ENCODE measurements at regions not wholly inside any gene's neighbourhood (a gene's known extent, or its start where the extent isn't known, plus 50 kb on each side); places are given as distances from the start of the nearest gene placed in this dataset.

- CTCF ChIA-PET = no interaction called here
- ATAC-seq (ENCODE audit: low read depth) (no peak), DNase-seq (no peak)
- Mint-ChIP-seq H3K36me3 (ENCODE audit: low read depth) (no peaks in the 10 kb centered on the region), H3K27ac (no peak overlapping the region), H3K27me3 (no peaks in the 10 kb centered on the region), H3K4me1 (no peaks in the 10 kb centered on the region), H3K4me3 (no peak overlapping the region), H3K9me3 (no peaks in the 10 kb centered on the region)
- TF ChIP-seq CTCF (IDR thresholded peaks at IDR 0.05) = no peak
- POLR2A ChIA-PET = no interaction called here
- intact Hi-C loops (cut with micrococcal nuclease) = no loop called here
These were observed 252.1 kb downstream of the TMX3 start for GRCh38 chr18:68462766-68463165.

GRCh38 chr18:68462148-68462547 lies 252.8 kb downstream of the TMX3 start:
- H3K27ac Mint-ChIP-seq = no peak overlapping the region
- no peak for ATAC-seq (ENCODE audit: low read depth)
- CTCF ChIA-PET = no interaction called here
- no peak for DNase-seq
- intact Hi-C loops (cut with micrococcal nuclease) = no loop called here
- H3K4me1 Mint-ChIP-seq = no peaks in the 10 kb centered on the region
- H3K4me3 Mint-ChIP-seq = no peak overlapping the region
- H3K36me3 Mint-ChIP-seq (ENCODE audit: low read depth) = no peaks in the 10 kb centered on the region
- no peak for TF ChIP-seq CTCF (IDR thresholded peaks at IDR 0.05)
- POLR2A ChIA-PET = no interaction called here
- H3K27me3 Mint-ChIP-seq = no peaks in the 10 kb centered on the region
- no peaks in the 10 kb centered on the region for H3K9me3 Mint-ChIP-seq

- no peak for ATAC-seq (ENCODE audit: low read depth)
- POLR2A ChIA-PET = no interaction called here
- intact Hi-C loops (cut with micrococcal nuclease) = no loop called here
- CTCF ChIA-PET = no interaction called here
- DNase-seq = no peak
- no peak for TF ChIP-seq CTCF (IDR thresholded peaks at IDR 0.05)
- Mint-ChIP-seq H3K9me3 (no peaks in the 10 kb centered on the region), H3K27me3 (no peaks in the 10 kb centered on the region), H3K36me3 (ENCODE audit: low read depth) (no peaks in the 10 kb centered on the region), H3K4me3 (no peak overlapping the region), H3K27ac (no peak overlapping the region), H3K4me1 (no peaks in the 10 kb centered on the region)
These were observed 253.4 kb downstream of the TMX3 start for GRCh38 chr18:68461481-68462018.

GRCh38 chr18:68459968-68460367 lies 254.9 kb downstream of the TMX3 start:
- no peak overlapping the region for H3K27ac Mint-ChIP-seq
- CTCF ChIA-PET = no interaction called here

GRCh38 chr18:68456985-68457384 lies 257.9 kb downstream of the TMX3 start:
- Mint-ChIP-seq H3K36me3 (ENCODE audit: low read depth) (no peaks in the 10 kb centered on the region), H3K4me3 (no peak overlapping the region), H3K4me1 (no peaks in the 10 kb centered on the region), H3K27me3 (no peaks in the 10 kb centered on the region), H3K27ac (no peak overlapping the region), H3K9me3 (no peaks in the 10 kb centered on the region)
- TF ChIP-seq CTCF (IDR thresholded peaks at IDR 0.05) = no peak
- DNase-seq (no peak), ATAC-seq (ENCODE audit: low read depth) (no peak)
- intact Hi-C loops (cut with micrococcal nuclease) = no loop called here
- POLR2A ChIA-PET = no interaction called here
- CTCF ChIA-PET = no interaction called here

More at GRCh38 chr18:68459968-68460367, 254.9 kb downstream of the TMX3 start:
- POLR2A ChIA-PET = no interaction called here
- no peak for TF ChIP-seq CTCF (IDR thresholded peaks at IDR 0.05)
- no peak overlapping the region for H3K4me3 Mint-ChIP-seq
- ATAC-seq (ENCODE audit: low read depth) (no peak), DNase-seq (no peak)
- no peaks in the 10 kb centered on the region for H3K9me3 Mint-ChIP-seq
- H3K4me1 Mint-ChIP-seq = no peaks in the 10 kb centered on the region
- intact Hi-C loops (cut with micrococcal nuclease) = no loop called here
- H3K36me3 Mint-ChIP-seq (ENCODE audit: low read depth) = no peaks in the 10 kb centered on the region
- H3K27me3 Mint-ChIP-seq = no peaks in the 10 kb centered on the region
